ENCODE measurements at regions not wholly inside any gene's neighbourhood (a gene's known extent, or its start where the extent isn't known, plus 50 kb on each side); places are given as distances from the start of the nearest gene placed in this dataset.

- ChIA-PET POLR2A (no interaction called here), CTCF (no interaction called here)
- Mint-ChIP-seq H3K27me3 (no peaks in the 10 kb centered on the region), H3K4me3 (no peak overlapping the region), H3K4me1 (ENCODE audit: low read depth) (no peaks in the 10 kb centered on the region), H3K9me3 (peaks cover 3% of the 10 kb centered on the region), H3K27ac (no peak overlapping the region), H3K36me3 (ENCODE audit: low read depth) (no peaks in the 10 kb centered on the region)
- Histone ChIP-seq H3K27me3 (ENCODE audit: control insufficient read depth in 1 of 2, insufficient read depth in 2 of 2, low read length in 2 of 2) (no peaks in the 10 kb centered on the region), H3K4me3 (ENCODE audit: low read length) (no peak overlapping the region), H3K9me3 (ENCODE audit: control insufficient read depth in 1 of 2, insufficient read depth in 1 of 2, low read length in 2 of 2) (no peaks in the 10 kb centered on the region), H3K27ac (ENCODE audit: low read depth in 1 of 2, low read length in 2 of 2) (no peak overlapping the region), H3K4me1 (ENCODE audit: insufficient read depth, low read length) (no peaks in the 10 kb centered on the region), H3K36me3 (ENCODE audit: insufficient read depth, low read length) (no peaks in the 10 kb centered on the region)
- ATAC-seq (ENCODE audit: poor library complexity) (no peak), DNase-seq (no peak)
- intact Hi-C loops (cut with DNase I, micrococcal nuclease): no loop called here
- no peak for TF ChIP-seq CTCF (IDR thresholded peaks at IDR 0.05)
Observed at GRCh38 chr1:118483245-118484006, 298.4 kb upstream of the SPAG17 start.

GRCh38 chr1:118481126-118481525, 296.1 kb upstream of the SPAG17 start:
- H3K4me3 Mint-ChIP-seq: no peak overlapping the region
- no peaks in the 10 kb centered on the region for H3K36me3 ChIP-seq (ENCODE audit: insufficient read depth, low read length)
- CTCF ChIA-PET: no interaction called here
- no peaks in the 10 kb centered on the region for H3K4me1 Mint-ChIP-seq (ENCODE audit: low read depth)
- POLR2A ChIA-PET: no interaction called here
- no peak for ATAC-seq (ENCODE audit: poor library complexity)
- no peak overlapping the region for H3K27ac ChIP-seq (ENCODE audit: low read depth in 1 of 2, low read length in 2 of 2)
- DNase-seq: no peak
- H3K36me3 Mint-ChIP-seq (ENCODE audit: low read depth): no peaks in the 10 kb centered on the region
- intact Hi-C loops (cut with DNase I, micrococcal nuclease): no loop called here
- H3K27me3 Mint-ChIP-seq: no peaks in the 10 kb centered on the region
- H3K27me3 ChIP-seq (ENCODE audit: control insufficient read depth in 1 of 2, insufficient read depth in 2 of 2, low read length in 2 of 2): no peaks in the 10 kb centered on the region
- no peak overlapping the region for H3K4me3 ChIP-seq (ENCODE audit: low read length)
- TF ChIP-seq CTCF (IDR thresholded peaks at IDR 0.05): no peak
- peaks cover 0 to 2% of the 10 kb centered on the region in 2 experiments for H3K9me3 ChIP-seq (ENCODE audit: control insufficient read depth in 1 of 2, insufficient read depth in 1 of 2, low read length in 2 of 2)
- no peak overlapping the region for H3K27ac Mint-ChIP-seq
- no peaks in the 10 kb centered on the region for H3K4me1 ChIP-seq (ENCODE audit: insufficient read depth, low read length)
- H3K9me3 Mint-ChIP-seq: peaks cover 3% of the 10 kb centered on the region

GRCh38 chr1:118479351-118479750, 294.3 kb upstream of the SPAG17 start:
- Mint-ChIP-seq H3K4me3 (no peak overlapping the region), H3K9me3 (peaks cover 6% of the 10 kb centered on the region), H3K4me1 (ENCODE audit: low read depth) (no peaks in the 10 kb centered on the region), H3K36me3 (ENCODE audit: low read depth) (no peaks in the 10 kb centered on the region), H3K27ac (no peak overlapping the region), H3K27me3 (no peaks in the 10 kb centered on the region)
- ATAC-seq (ENCODE audit: poor library complexity): no peak
- ChIA-PET POLR2A (no interaction called here), CTCF (no interaction called here)
- TF ChIP-seq CTCF (IDR thresholded peaks at IDR 0.05): no peak
- Histone ChIP-seq H3K4me1 (ENCODE audit: insufficient read depth, low read length) (no peaks in the 10 kb centered on the region), H3K27ac (ENCODE audit: low read depth in 1 of 2, low read length in 2 of 2) (no peak overlapping the region), H3K27me3 (ENCODE audit: control insufficient read depth in 1 of 2, insufficient read depth in 2 of 2, low read length in 2 of 2) (no peaks in the 10 kb centered on the region), H3K4me3 (ENCODE audit: low read length) (no peak overlapping the region), H3K36me3 (ENCODE audit: insufficient read depth, low read length) (no peaks in the 10 kb centered on the region), H3K9me3 (ENCODE audit: control insufficient read depth in 1 of 2, insufficient read depth in 1 of 2, low read length in 2 of 2) (peaks cover 0 to 5% of the 10 kb centered on the region in 2 experiments)
- intact Hi-C loops (cut with DNase I, micrococcal nuclease): no loop called here
- no peak for DNase-seq
